ENCODE measurements at regions not wholly inside any gene's neighbourhood (a gene's known extent, or its start where the extent isn't known, plus 50 kb on each side); places are given as distances from the start of the nearest gene placed in this dataset.

GRCh38 chr20:11551479-11551878 is 366.2 kb upstream of the BTBD3 start:
- no peak overlapping the region for H3K27ac ChIP-seq (ENCODE audit: low read depth in 1 of 2, low read length in 1 of 2)
- H3K4me1 ChIP-seq (ENCODE audit: control insufficient read depth in 2 of 2, insufficient read depth in 2 of 2, low read length in 2 of 2): no peaks in the 10 kb centered on the region
- no peak overlapping the region for H3K4me3 ChIP-seq (ENCODE audit: low read length in 2 of 2)
- no peaks in the 10 kb centered on the region for H3K9me3 ChIP-seq (ENCODE audit: control insufficient read depth in 2 of 2, insufficient read depth in 1 of 2, low read length in 1 of 2)
- no peaks in the 10 kb centered on the region for H3K36me3 ChIP-seq (ENCODE audit: control insufficient read depth in 2 of 2, insufficient read depth in 2 of 2, low read length in 1 of 2)
- no peak for DNase-seq (ENCODE audit: low read depth in 6 of 9, low spot score in 9 of 9)
- H3K27me3 ChIP-seq (ENCODE audit: control insufficient read depth in 2 of 2, insufficient read depth in 1 of 2, low read length in 1 of 2): no peaks in the 10 kb centered on the region

GRCh38 chr20:11553603-11554002 is 364.1 kb upstream of the BTBD3 start:
- no peaks in the 10 kb centered on the region for H3K36me3 ChIP-seq (ENCODE audit: control insufficient read depth in 2 of 2, insufficient read depth in 2 of 2, low read length in 1 of 2)
- H3K9me3 ChIP-seq (ENCODE audit: control insufficient read depth in 2 of 2, insufficient read depth in 1 of 2, low read length in 1 of 2): no peaks in the 10 kb centered on the region
- H3K4me1 ChIP-seq (ENCODE audit: control insufficient read depth in 2 of 2, insufficient read depth in 2 of 2, low read length in 2 of 2): no peaks in the 10 kb centered on the region
- no peak overlapping the region for H3K27ac ChIP-seq (ENCODE audit: low read depth in 1 of 2, low read length in 1 of 2)
- no peak overlapping the region for H3K4me3 ChIP-seq (ENCODE audit: low read length in 2 of 2)
- whole genome bisulfite sequencing: 79% methylated on average over 4 of the region's 4 CpGs
- DNase-seq (ENCODE audit: low read depth in 6 of 9, low spot score in 9 of 9): no peak
- H3K27me3 ChIP-seq (ENCODE audit: control insufficient read depth in 2 of 2, insufficient read depth in 1 of 2, low read length in 1 of 2): no peaks in the 10 kb centered on the region

- Histone ChIP-seq H3K4me3 (ENCODE audit: low read length in 2 of 2) (no peak overlapping the region), H3K27me3 (ENCODE audit: control insufficient read depth in 2 of 2, insufficient read depth in 1 of 2, low read length in 1 of 2) (no peaks in the 10 kb centered on the region), H3K27ac (ENCODE audit: low read depth in 1 of 2, low read length in 1 of 2) (no peak overlapping the region), H3K9me3 (ENCODE audit: control insufficient read depth in 2 of 2, insufficient read depth in 1 of 2, low read length in 1 of 2) (no peaks in the 10 kb centered on the region), H3K36me3 (ENCODE audit: control insufficient read depth in 2 of 2, insufficient read depth in 2 of 2, low read length in 1 of 2) (no peaks in the 10 kb centered on the region), H3K4me1 (ENCODE audit: control insufficient read depth in 2 of 2, insufficient read depth in 2 of 2, low read length in 2 of 2) (no peaks in the 10 kb centered on the region)
- WGBS: 95% methylated on average over 2 of the region's 2 CpGs
- DNase-seq (ENCODE audit: low read depth in 6 of 9, low spot score in 9 of 9): no peak
Observed at GRCh38 chr20:11555510-11555909, 362.2 kb upstream of the BTBD3 start.

GRCh38 chr20:11556410-11556809 is 361.3 kb upstream of the BTBD3 start:
- 88% methylated on average over 2 of the region's 2 CpGs for WGBS
- Histone ChIP-seq H3K27ac (ENCODE audit: low read depth in 1 of 2, low read length in 1 of 2) (no peak overlapping the region), H3K27me3 (ENCODE audit: control insufficient read depth in 2 of 2, insufficient read depth in 1 of 2, low read length in 1 of 2) (no peaks in the 10 kb centered on the region), H3K9me3 (ENCODE audit: control insufficient read depth in 2 of 2, insufficient read depth in 1 of 2, low read length in 1 of 2) (no peaks in the 10 kb centered on the region), H3K4me3 (ENCODE audit: low read length in 2 of 2) (no peak overlapping the region), H3K36me3 (ENCODE audit: control insufficient read depth in 2 of 2, insufficient read depth in 2 of 2, low read length in 1 of 2) (no peaks in the 10 kb centered on the region), H3K4me1 (ENCODE audit: control insufficient read depth in 2 of 2, insufficient read depth in 2 of 2, low read length in 2 of 2) (no peaks in the 10 kb centered on the region)
- DNase-seq (ENCODE audit: low read depth in 6 of 9, low spot score in 9 of 9): no peak

GRCh38 chr20:11564491-11564890 is 353.2 kb upstream of the BTBD3 start:
- H3K36me3 ChIP-seq (ENCODE audit: control insufficient read depth in 2 of 2, insufficient read depth in 2 of 2, low read length in 1 of 2): no peaks in the 10 kb centered on the region
- 94% methylated on average over 5 of the region's 5 CpGs for WGBS
- H3K4me3 ChIP-seq (ENCODE audit: low read length in 2 of 2): no peak overlapping the region
- no peaks in the 10 kb centered on the region for H3K27me3 ChIP-seq (ENCODE audit: control insufficient read depth in 2 of 2, insufficient read depth in 1 of 2, low read length in 1 of 2)
- H3K27ac ChIP-seq (ENCODE audit: low read depth in 1 of 2, low read length in 1 of 2): no peak overlapping the region
- no peak for DNase-seq (ENCODE audit: low read depth in 6 of 9, low spot score in 9 of 9)
- H3K9me3 ChIP-seq (ENCODE audit: control insufficient read depth in 2 of 2, insufficient read depth in 1 of 2, low read length in 1 of 2): no peaks in the 10 kb centered on the region
- no peaks in the 10 kb centered on the region for H3K4me1 ChIP-seq (ENCODE audit: control insufficient read depth in 2 of 2, insufficient read depth in 2 of 2, low read length in 2 of 2)

GRCh38 chr20:11569163-11569562 is 348.5 kb upstream of the BTBD3 start:
- H3K9me3 ChIP-seq (ENCODE audit: control insufficient read depth in 2 of 2, insufficient read depth in 1 of 2, low read length in 1 of 2): no peaks in the 10 kb centered on the region
- no peak overlapping the region for H3K27ac ChIP-seq (ENCODE audit: low read depth in 1 of 2, low read length in 1 of 2)
- no peaks in the 10 kb centered on the region for H3K4me1 ChIP-seq (ENCODE audit: control insufficient read depth in 2 of 2, insufficient read depth in 2 of 2, low read length in 2 of 2)
- H3K36me3 ChIP-seq (ENCODE audit: control insufficient read depth in 2 of 2, insufficient read depth in 2 of 2, low read length in 1 of 2): no peaks in the 10 kb centered on the region
- H3K27me3 ChIP-seq (ENCODE audit: control insufficient read depth in 2 of 2, insufficient read depth in 1 of 2, low read length in 1 of 2): no peaks in the 10 kb centered on the region
- H3K4me3 ChIP-seq (ENCODE audit: low read length in 2 of 2): no peak overlapping the region
- WGBS: 84% methylated on average over 5 of the region's 5 CpGs
- no peak for DNase-seq (ENCODE audit: low read depth in 6 of 9, low spot score in 9 of 9)

- Histone ChIP-seq H3K36me3 (ENCODE audit: control insufficient read depth in 2 of 2, insufficient read depth in 2 of 2, low read length in 1 of 2) (no peaks in the 10 kb centered on the region), H3K27ac (ENCODE audit: low read depth in 1 of 2, low read length in 1 of 2) (no peak overlapping the region), H3K4me1 (ENCODE audit: control insufficient read depth in 2 of 2, insufficient read depth in 2 of 2, low read length in 2 of 2) (no peaks in the 10 kb centered on the region), H3K4me3 (ENCODE audit: low read length in 2 of 2) (no peak overlapping the region), H3K9me3 (ENCODE audit: control insufficient read depth in 2 of 2, insufficient read depth in 1 of 2, low read length in 1 of 2) (no peaks in the 10 kb centered on the region), H3K27me3 (ENCODE audit: control insufficient read depth in 2 of 2, insufficient read depth in 1 of 2, low read length in 1 of 2) (no peaks in the 10 kb centered on the region)
- no peak for DNase-seq (ENCODE audit: low read depth in 6 of 9, low spot score in 9 of 9)
- WGBS: 86% methylated on average over 4 of the region's 4 CpGs
Observed at GRCh38 chr20:11573507-11573906, 344.2 kb upstream of the BTBD3 start.

GRCh38 chr20:11581271-11581670 is 336.4 kb upstream of the BTBD3 start:
- DNase-seq (ENCODE audit: low read depth in 6 of 9, low spot score in 9 of 9): no peak
- Histone ChIP-seq H3K36me3 (ENCODE audit: control insufficient read depth in 2 of 2, insufficient read depth in 2 of 2, low read length in 1 of 2) (no peaks in the 10 kb centered on the region), H3K27me3 (ENCODE audit: control insufficient read depth in 2 of 2, insufficient read depth in 1 of 2, low read length in 1 of 2) (no peaks in the 10 kb centered on the region), H3K27ac (ENCODE audit: low read depth in 1 of 2, low read length in 1 of 2) (no peak overlapping the region), H3K4me1 (ENCODE audit: control insufficient read depth in 2 of 2, insufficient read depth in 2 of 2, low read length in 2 of 2) (no peaks in the 10 kb centered on the region), H3K4me3 (ENCODE audit: low read length in 2 of 2) (no peak overlapping the region), H3K9me3 (ENCODE audit: control insufficient read depth in 2 of 2, insufficient read depth in 1 of 2, low read length in 1 of 2) (no peaks in the 10 kb centered on the region)
- 53% methylated on average over 2 of the region's 2 CpGs for WGBS

GRCh38 chr20:11582060-11582459 is 335.6 kb upstream of the BTBD3 start:
- Histone ChIP-seq H3K4me3 (ENCODE audit: low read length in 2 of 2) (no peak overlapping the region), H3K9me3 (ENCODE audit: control insufficient read depth in 2 of 2, insufficient read depth in 1 of 2, low read length in 1 of 2) (no peaks in the 10 kb centered on the region), H3K4me1 (ENCODE audit: control insufficient read depth in 2 of 2, insufficient read depth in 2 of 2, low read length in 2 of 2) (no peaks in the 10 kb centered on the region), H3K36me3 (ENCODE audit: control insufficient read depth in 2 of 2, insufficient read depth in 2 of 2, low read length in 1 of 2) (no peaks in the 10 kb centered on the region), H3K27ac (ENCODE audit: low read depth in 1 of 2, low read length in 1 of 2) (no peak overlapping the region), H3K27me3 (ENCODE audit: control insufficient read depth in 2 of 2, insufficient read depth in 1 of 2, low read length in 1 of 2) (no peaks in the 10 kb centered on the region)
- 25% methylated on average over 2 of the region's 2 CpGs for WGBS
- DNase-seq (ENCODE audit: low read depth in 6 of 9, low spot score in 9 of 9): no peak

GRCh38 chr20:11585752-11586352 is 331.8 kb upstream of the BTBD3 start:
- Histone ChIP-seq H3K9me3 (ENCODE audit: control insufficient read depth in 2 of 2, insufficient read depth in 1 of 2, low read length in 1 of 2) (no peaks in the 10 kb centered on the region), H3K27ac (ENCODE audit: low read depth in 1 of 2, low read length in 1 of 2) (no peak overlapping the region), H3K27me3 (ENCODE audit: control insufficient read depth in 2 of 2, insufficient read depth in 1 of 2, low read length in 1 of 2) (no peaks in the 10 kb centered on the region), H3K4me1 (ENCODE audit: control insufficient read depth in 2 of 2, insufficient read depth in 2 of 2, low read length in 2 of 2) (no peaks in the 10 kb centered on the region), H3K4me3 (ENCODE audit: low read length in 2 of 2) (no peak overlapping the region), H3K36me3 (ENCODE audit: control insufficient read depth in 2 of 2, insufficient read depth in 2 of 2, low read length in 1 of 2) (no peaks in the 10 kb centered on the region)
- WGBS: 56% methylated on average over 3 of the region's 3 CpGs
- DNase-seq (ENCODE audit: low read depth in 6 of 9, low spot score in 9 of 9): peak in 1 of 9 donors; percentile 7
